ENCODE measurements at regions not wholly inside any gene's neighbourhood (a gene's known extent, or its start where the extent isn't known, plus 50 kb on each side); places are given as distances from the start of the nearest gene placed in this dataset.

- Histone ChIP-seq H3K36me3 (ENCODE audit: insufficient read depth) (no peaks in the 10 kb centered on the region), H4K20me1 (ENCODE audit: insufficient read depth) (no peaks in the 10 kb centered on the region), H3K4me1 (ENCODE audit: low read depth, poor library complexity, severe bottlenecking) (peaks cover 18% of the 10 kb centered on the region), H3K9ac (no peak overlapping the region), H3K79me2 (ENCODE audit: insufficient read depth, low read depth) (no peaks in the 10 kb centered on the region), H3K27ac (no peak overlapping the region), H3K4me3 (IDR thresholded peaks at IDR 0.05; ENCODE audit: insufficient read depth, low read depth, low read length) (no peak overlapping the region), H3K27me3 (ENCODE audit: insufficient read depth, low read depth) (no peaks in the 10 kb centered on the region), H2AFZ (ENCODE audit: low read depth) (no peak overlapping the region), H3K4me2 (no peak overlapping the region)
- no peak for TF ChIP-seq CTCF (conservative IDR thresholded peaks at IDR 0.05; ENCODE audit: low read depth, low read length)
These were observed 153.6 kb downstream of the KCTD15 start for GRCh38 chr19:33950091-33950750.

GRCh38 chr19:33953023-33953422 lies 156.4 kb downstream of the KCTD15 start:
- no peak overlapping the region for H3K9ac ChIP-seq
- no peaks in the 10 kb centered on the region for H4K20me1 ChIP-seq (ENCODE audit: insufficient read depth)
- peaks cover 18% of the 10 kb centered on the region for H3K4me1 ChIP-seq (ENCODE audit: low read depth, poor library complexity, severe bottlenecking)
- H3K79me2 ChIP-seq (ENCODE audit: insufficient read depth, low read depth): no peaks in the 10 kb centered on the region
- H2AFZ ChIP-seq (ENCODE audit: low read depth): no peak overlapping the region
- H3K36me3 ChIP-seq (ENCODE audit: insufficient read depth): no peaks in the 10 kb centered on the region
- 0 out of 2 replicates have a peak overlapping the region, but pooled peaks have one; percentile 26 for H3K4me2 ChIP-seq
- H3K27me3 ChIP-seq (ENCODE audit: insufficient read depth, low read depth): no peaks in the 10 kb centered on the region
- no peak overlapping the region for H3K27ac ChIP-seq
- no peak overlapping the region for H3K4me3 ChIP-seq (IDR thresholded peaks at IDR 0.05; ENCODE audit: insufficient read depth, low read depth, low read length)
- no peak for TF ChIP-seq CTCF (conservative IDR thresholded peaks at IDR 0.05; ENCODE audit: low read depth, low read length)

- Histone ChIP-seq H4K20me1 (ENCODE audit: insufficient read depth) (no peaks in the 10 kb centered on the region), H3K27ac (no peak overlapping the region), H3K4me1 (ENCODE audit: low read depth, poor library complexity, severe bottlenecking) (peaks cover 18% of the 10 kb centered on the region), H3K4me3 (IDR thresholded peaks at IDR 0.05; ENCODE audit: insufficient read depth, low read depth, low read length) (no peak overlapping the region), H3K79me2 (ENCODE audit: insufficient read depth, low read depth) (no peaks in the 10 kb centered on the region), H3K9ac (no peak overlapping the region), H3K36me3 (ENCODE audit: insufficient read depth) (no peaks in the 10 kb centered on the region), H3K4me2 (0 out of 2 replicates have a peak overlapping the region, but pooled peaks have one; percentile 5), H2AFZ (ENCODE audit: low read depth) (no peak overlapping the region), H3K27me3 (ENCODE audit: insufficient read depth, low read depth) (no peaks in the 10 kb centered on the region)
- no peak for TF ChIP-seq CTCF (conservative IDR thresholded peaks at IDR 0.05; ENCODE audit: low read depth, low read length)
These were observed 156.9 kb downstream of the KCTD15 start for GRCh38 chr19:33953592-33953991.

- no peak for TF ChIP-seq CTCF (conservative IDR thresholded peaks at IDR 0.05; ENCODE audit: low read depth, low read length)
- Histone ChIP-seq H3K4me1 (ENCODE audit: low read depth, poor library complexity, severe bottlenecking) (peaks cover 18% of the 10 kb centered on the region), H3K9ac (no peak overlapping the region), H3K79me2 (ENCODE audit: insufficient read depth, low read depth) (no peaks in the 10 kb centered on the region), H3K4me3 (IDR thresholded peaks at IDR 0.05; ENCODE audit: insufficient read depth, low read depth, low read length) (no peak overlapping the region), H3K4me2 (no peak overlapping the region), H3K27me3 (ENCODE audit: insufficient read depth, low read depth) (no peaks in the 10 kb centered on the region), H2AFZ (ENCODE audit: low read depth) (no peak overlapping the region), H4K20me1 (ENCODE audit: insufficient read depth) (no peaks in the 10 kb centered on the region), H3K27ac (no peak overlapping the region), H3K36me3 (ENCODE audit: insufficient read depth) (no peaks in the 10 kb centered on the region)
These were observed 158.0 kb downstream of the KCTD15 start for GRCh38 chr19:33954686-33955085.
